HG03060 (cell line): ENCODE measurements at regions not wholly inside any gene's neighbourhood (a gene's known extent, or its start where the extent isn't known, plus 50 kb on each side); places are given as distances from the start of the nearest gene placed in this dataset.
"Not testable (repeated sequence)": the region's sequence is repeated elsewhere in the genome, so short reads cannot be mapped to it uniquely, and the experiment has no call there.

Experiments
- ATAC-seq: cut with Tn5 transposase; IDR thresholded peaks from one replicate; pipeline ENCODE4 v1.9.1; 2021; ENCODE audit warnings: low read depth, moderate number of reproducible peaks; ENCODE audit not compliant: unreplicated experiment

GRCh38 chr7:138308136-138308535 is 151.9 kb upstream of the TRIM24 start:
- ATAC-seq, result no peak

GRCh38 chr7:138309186-138309585 is 150.9 kb upstream of the TRIM24 start:
- no peak for ATAC-seq

DNA sequence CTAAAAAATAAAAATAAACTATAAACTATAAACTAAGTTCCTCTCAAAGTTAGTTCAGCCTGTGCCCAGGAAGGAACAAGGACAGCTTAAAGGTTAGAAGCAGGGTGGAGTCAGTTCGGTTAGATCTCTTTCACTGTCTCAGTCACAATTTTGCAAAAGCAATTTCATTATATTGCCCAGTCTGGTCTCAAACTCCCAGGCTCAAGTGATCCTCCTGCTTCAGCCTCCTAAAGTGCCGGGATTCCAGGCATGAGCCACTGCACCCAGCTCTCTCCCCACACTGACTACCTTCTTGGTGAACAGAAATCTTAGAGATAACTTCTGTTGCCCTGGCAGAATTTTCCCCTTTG is 146.3 kb upstream of the TRIM24 start:
- no peak for ATAC-seq

DNA sequence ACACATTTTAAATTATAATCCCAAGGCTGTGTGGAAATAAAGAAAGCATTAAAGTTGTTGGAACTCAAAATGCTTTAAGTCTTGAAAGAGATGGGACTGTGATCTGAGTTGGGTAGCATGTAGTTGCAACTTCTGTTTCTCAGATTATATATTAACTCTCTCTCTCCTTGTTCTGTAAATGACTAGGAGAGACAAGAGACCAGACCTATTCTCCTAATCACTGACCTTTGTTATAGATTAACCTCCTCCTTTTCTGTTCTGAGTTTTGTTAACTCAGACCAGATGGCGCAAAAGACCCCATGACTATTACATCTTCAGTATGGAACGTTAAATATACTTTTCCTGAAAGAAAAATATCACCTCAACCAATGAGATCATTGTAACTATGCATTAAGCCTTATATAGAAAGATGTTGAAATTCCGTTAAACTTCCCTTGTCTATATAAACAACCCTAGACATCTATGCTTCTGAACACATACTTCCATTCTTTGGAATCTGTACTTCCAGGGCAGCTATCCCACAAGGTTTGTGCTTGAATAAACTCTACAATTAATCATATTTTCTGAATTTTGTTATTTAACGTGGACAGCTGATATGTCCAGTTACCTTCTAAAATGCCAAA is 143.5 kb upstream of the TRIM24 start:
- peak; percentile 96 for ATAC-seq

GRCh38 chr7:138317044-138317596 is 142.9 kb upstream of the TRIM24 start:
- no peak for ATAC-seq

DNA sequence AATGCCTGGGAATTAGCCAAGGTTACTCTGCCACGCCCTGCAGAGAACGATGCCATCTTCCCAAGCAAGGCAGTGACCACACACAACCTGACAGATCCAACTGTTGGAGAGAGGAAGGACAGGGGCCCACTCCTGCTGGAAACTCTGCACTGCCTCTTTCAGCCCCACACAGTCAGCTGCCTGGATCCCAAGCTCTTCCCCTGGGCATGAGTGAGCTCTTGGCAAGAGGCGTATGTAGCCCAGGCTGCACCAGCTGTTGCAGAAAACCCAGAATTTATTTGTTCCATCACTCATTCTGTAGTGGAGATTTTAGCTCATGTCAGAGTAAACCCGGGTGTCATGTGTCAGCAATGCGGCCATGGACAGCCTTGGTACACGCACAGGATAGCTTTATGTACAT is 135.1 kb upstream of the TRIM24 start:
- ATAC-seq, result no peak

- no peak for ATAC-seq
Observed at GRCh38 chr7:138325434-138325833, 134.6 kb upstream of the TRIM24 start.

DNA sequence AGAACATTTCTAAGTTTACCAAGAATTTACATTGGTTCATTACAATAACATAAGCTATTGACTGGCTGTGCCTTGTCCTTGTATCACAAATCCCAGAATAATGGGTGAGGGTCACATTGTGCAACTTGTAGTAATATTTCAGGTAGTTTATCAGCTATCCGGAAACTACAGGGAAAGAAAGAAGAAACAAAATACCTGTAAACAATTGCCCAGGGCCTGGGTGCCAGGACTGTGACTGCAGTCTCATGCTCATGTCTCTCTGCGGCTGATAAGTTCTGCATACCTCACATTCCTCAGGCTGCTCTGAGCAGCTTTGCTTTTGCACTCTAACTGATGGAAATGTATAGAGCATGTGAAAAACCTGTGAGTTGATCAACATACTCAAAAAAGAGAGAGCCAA is 131.8 kb upstream of the TRIM24 start:
- no peak for ATAC-seq

DNA sequence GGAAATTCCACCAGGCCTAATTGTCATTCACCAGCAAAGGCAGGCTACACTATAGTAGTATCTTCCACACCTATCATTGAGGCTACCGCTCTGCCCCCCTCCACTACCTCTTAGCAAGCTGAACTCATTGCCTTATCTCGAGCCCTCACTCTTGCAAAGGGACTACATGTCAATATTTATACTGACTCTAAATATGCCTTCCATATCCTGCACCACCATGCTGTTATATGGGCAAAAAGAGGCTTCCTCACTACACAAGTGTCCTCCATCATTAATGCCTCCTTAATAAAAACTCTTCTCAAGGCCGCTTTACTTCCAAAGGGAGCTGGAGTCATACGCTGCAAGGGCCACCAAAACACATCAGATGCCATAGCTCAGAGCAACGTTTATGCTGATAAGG is 127.2 kb upstream of the TRIM24 start:
- not testable (repeated sequence) for ATAC-seq

GRCh38 chr7:138338361-138338760 is 121.7 kb upstream of the TRIM24 start:
- no peak for ATAC-seq

- ATAC-seq, result not testable (repeated sequence)
Observed at GRCh38 chr7:138339229-138339628, 120.8 kb upstream of the TRIM24 start.

GRCh38 chr7:138342990-138343389 is 117.1 kb upstream of the TRIM24 start:
- ATAC-seq, result no peak

GRCh38 chr7:138345567-138345966 is 114.5 kb upstream of the TRIM24 start:
- ATAC-seq, result no peak

- ATAC-seq, result no peak
Observed at GRCh38 chr7:138346975-138347374, 113.1 kb upstream of the TRIM24 start.

- no peak for ATAC-seq
Observed at GRCh38 chr7:138349841-138350700, 110.0 kb upstream of the TRIM24 start.

DNA sequence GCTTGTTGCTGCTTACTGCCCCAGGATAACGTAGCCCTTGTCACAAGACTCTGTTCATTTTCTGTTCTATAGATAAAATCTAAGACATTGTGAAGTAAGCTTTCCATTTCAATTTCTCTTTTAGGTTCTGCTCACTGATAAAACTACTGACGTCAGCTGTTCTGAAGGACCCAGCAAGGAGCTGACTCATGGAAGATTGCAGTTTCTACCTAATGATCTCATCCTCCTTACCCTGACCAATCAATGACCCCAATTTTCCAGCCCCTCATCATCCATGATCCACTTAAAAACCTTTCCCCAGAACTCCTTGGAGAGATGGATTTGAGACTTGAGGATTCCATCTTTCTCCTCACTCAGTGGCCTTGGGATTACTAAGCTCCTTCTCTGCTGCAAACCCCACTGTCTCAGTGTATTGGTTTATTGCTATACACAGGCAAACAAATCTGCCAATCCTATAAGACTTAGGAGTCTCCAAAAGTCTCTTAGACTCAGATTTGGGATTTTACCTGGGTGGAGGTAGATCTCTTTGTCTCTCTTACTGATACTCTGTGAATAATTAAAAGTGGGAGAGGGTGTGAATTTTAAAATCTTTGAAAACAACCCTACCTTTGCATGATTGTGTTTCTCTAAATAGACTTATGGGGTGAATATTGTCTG is 109.2 kb upstream of the TRIM24 start:
- no peak for ATAC-seq

DNA sequence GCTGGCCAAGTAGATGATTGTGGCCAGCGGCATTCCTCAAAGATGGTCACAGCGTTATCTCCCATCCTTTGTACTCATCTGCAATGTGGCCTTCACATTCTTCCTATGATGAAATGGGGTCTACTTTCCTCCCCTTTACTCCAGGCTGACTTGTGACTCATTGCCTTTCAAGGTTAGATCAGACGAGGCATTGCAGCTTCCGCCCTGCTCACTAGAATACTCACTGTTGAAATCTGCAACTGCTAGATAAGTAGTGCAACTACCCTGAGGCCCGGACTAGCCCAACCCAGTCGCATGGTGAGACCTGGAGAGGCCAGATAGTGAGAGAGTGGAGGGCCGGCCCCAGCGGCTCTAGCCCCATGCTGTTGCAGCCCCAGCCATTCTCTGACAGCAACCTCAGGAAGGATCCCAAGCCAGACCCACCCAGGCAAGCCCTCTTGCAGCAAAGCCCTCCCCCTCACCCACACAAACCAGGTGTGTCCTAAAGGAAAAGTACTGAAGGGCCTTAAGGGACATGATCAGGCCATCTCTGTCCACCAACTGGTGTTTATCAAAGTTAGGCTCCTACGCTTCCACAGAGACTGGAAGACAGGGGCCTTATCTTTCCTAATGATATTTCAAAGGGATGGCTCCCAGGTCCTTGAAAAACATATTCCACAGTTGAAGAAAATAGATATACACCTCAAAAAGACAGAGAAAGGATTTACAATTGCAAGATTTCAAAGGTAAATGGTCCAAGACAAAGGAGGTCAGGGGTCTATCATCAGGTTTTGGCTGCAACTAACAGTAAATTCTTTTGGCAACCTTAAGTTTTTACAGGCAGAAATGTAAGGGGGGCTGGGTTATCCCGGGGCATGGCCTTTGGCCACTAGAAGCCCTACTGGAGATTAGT is 107.2 kb upstream of the TRIM24 start:
- no peak for ATAC-seq

GRCh38 chr7:138354066-138354465 is 106.0 kb upstream of the TRIM24 start:
- no peak for ATAC-seq

DNA sequence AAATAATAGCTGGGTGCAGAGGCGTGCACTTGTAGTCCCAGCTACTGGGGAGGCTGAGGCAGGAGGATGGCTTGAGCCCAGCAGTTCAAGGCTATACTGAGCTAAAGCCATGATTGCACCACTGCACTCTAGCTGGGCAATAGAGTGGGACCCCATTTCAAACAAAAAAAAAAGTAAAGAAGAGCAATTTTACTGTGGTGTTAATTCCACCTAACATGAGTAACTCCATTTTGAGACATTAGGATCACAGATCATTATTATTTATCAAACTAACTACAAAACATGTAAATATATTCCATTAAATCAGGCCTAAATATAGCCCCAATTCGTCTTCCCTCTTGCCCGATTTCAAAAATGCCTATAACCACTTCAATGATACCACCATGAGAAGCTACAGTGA is 104.8 kb upstream of the TRIM24 start:
- no peak for ATAC-seq

GRCh38 chr7:138358850-138359341 is 101.2 kb upstream of the TRIM24 start:
- no peak for ATAC-seq
